CD4-positive, alpha-beta T cell treated with Interleukin-4 for 4 hours (primary cell): ENCODE measurements at regions not wholly inside any gene's neighbourhood (a gene's known extent, or its start where the extent isn't known, plus 50 kb on each side); places are given as distances from the start of the nearest gene placed in this dataset.

ENCODE experiments used
- DNase-seq: peaks from one replicate; pipeline ENCODE4 v3.0.0-alpha.2; 2020

- no peak for DNase-seq
Observed at GRCh38 chr2:12979066-12979465, 262.3 kb downstream of the TRIB2 start.

- no peak for DNase-seq
Observed at GRCh38 chr2:12980817-12981216, 264.1 kb downstream of the TRIB2 start.

- DNase-seq = no peak
Observed at GRCh38 chr2:12982149-12982584, 265.4 kb downstream of the TRIB2 start.

GRCh38 chr2:12987246-12987645 is 270.5 kb downstream of the TRIB2 start:
- no peak for DNase-seq

- DNase-seq = no peak
Observed at GRCh38 chr2:12988279-12988678, 271.5 kb downstream of the TRIB2 start.

- DNase-seq = peak; percentile 17
Observed at GRCh38 chr2:12990523-12990922, 273.8 kb downstream of the TRIB2 start.

GRCh38 chr2:12998685-12999084 is 281.9 kb downstream of the TRIB2 start:
- DNase-seq = no peak

GRCh38 chr2:13000664-13001363 is 284.1 kb downstream of the TRIB2 start:
- no peak for DNase-seq

GRCh38 chr2:13001408-13001807 is 284.7 kb downstream of the TRIB2 start:
- DNase-seq = no peak

GRCh38 chr2:13002536-13003331 is 286.0 kb downstream of the TRIB2 start:
- no peak for DNase-seq

GRCh38 chr2:13003500-13003899 is 286.8 kb downstream of the TRIB2 start:
- DNase-seq = no peak

GRCh38 chr2:13005048-13005447 is 288.3 kb downstream of the TRIB2 start:
- no peak for DNase-seq

GRCh38 chr2:13005761-13006335 is 289.1 kb downstream of the TRIB2 start:
- DNase-seq = no peak

- no peak for DNase-seq
Observed at GRCh38 chr2:13006426-13006825, 289.7 kb downstream of the TRIB2 start.

GRCh38 chr2:13006829-13007717 is 290.3 kb downstream of the TRIB2 start:
- DNase-seq = peak; percentile 73

GRCh38 chr2:13009027-13009642 is 292.4 kb downstream of the TRIB2 start:
- DNase-seq = no peak

GRCh38 chr2:13010283-13010682 is 293.5 kb downstream of the TRIB2 start:
- no peak for DNase-seq

- no peak for DNase-seq
Observed at GRCh38 chr2:13014783-13015182, 298.0 kb downstream of the TRIB2 start.

GRCh38 chr2:13015532-13016320 is 299.0 kb downstream of the TRIB2 start:
- DNase-seq = no peak

- no peak for DNase-seq
Observed at GRCh38 chr2:13018490-13018889, 301.8 kb downstream of the TRIB2 start.

GRCh38 chr2:13019781-13020180 is 303.0 kb downstream of the TRIB2 start:
- no peak for DNase-seq

- DNase-seq = no peak
Observed at GRCh38 chr2:13020469-13020868, 303.7 kb downstream of the TRIB2 start.
